OCI-LY1 (cell line): ENCODE measurements at regions not wholly inside any gene's neighbourhood (a gene's known extent, or its start where the extent isn't known, plus 50 kb on each side); places are given as distances from the start of the nearest gene placed in this dataset.

ENCODE experiments used
- CTCF ChIP-seq: fragments of 200-600 bp; sonication (generic), shearing (Covaris generic); IDR thresholded peaks from 2 replicates; pipeline ENCODE4 v1.5.1; 2017; ENCODE audit warnings: mild to moderate bottlenecking, antibody characterized with exemption, low read length, moderate library complexity, mixed read lengths
- EZH2 ChIP-seq: fragments of 200-600 bp; sonication (generic), shearing (Covaris generic); IDR thresholded peaks from 2 replicates; pipeline ENCODE4 v1.8.0; 2017; ENCODE audit warnings: borderline replicate concordance, mixed run types, mild to moderate bottlenecking, antibody characterized with exemption, low read length, moderate library complexity, mixed read lengths

- no peak for TF ChIP-seq CTCF
- no peak for TF ChIP-seq EZH2
Observed at GRCh38 chr15:85960381-85960780, 119.3 kb upstream of the AGBL1 start.
